Loucy (cell line): ENCODE measurements at regions not wholly inside any gene's neighbourhood (a gene's known extent, or its start where the extent isn't known, plus 50 kb on each side); places are given as distances from the start of the nearest gene placed in this dataset.

Experiments
- CTCF ChIP-seq: fragments of 200-600 bp; sonication (generic); conservative IDR thresholded peaks from 2 replicates; pipeline ENCODE4 v1.5.1; 2014; ENCODE audit warnings: mild to moderate bottlenecking, antibody characterized with exemption, low read length
- EZH2phosphoT487 ChIP-seq: fragments of 200-600 bp; IDR thresholded peaks from 2 replicates; pipeline ENCODE4 v1.6.1; 2018; ENCODE audit warnings: antibody characterized with exemption, mild to moderate bottlenecking, moderate library complexity, borderline replicate concordance

GRCh38 chr2:238557431-238557830 lies 130.7 kb downstream of the ASB1 start:
- no peak for TF ChIP-seq CTCF
- no peak for TF ChIP-seq EZH2phosphoT487
